Heart right ventricle (tissue), 16 donors: ENCODE measurements at regions not wholly inside any gene's neighbourhood (a gene's known extent, or its start where the extent isn't known, plus 50 kb on each side); places are given as distances from the start of the nearest gene placed in this dataset.

Experiments used
- ATAC-seq, 8 donors: fragments of 200-7000 bp; cut with Tn5 transposase; one replicate each; pipeline ENCODE4 v1.9.1; 2020; ENCODE audit warnings: mild to moderate bottlenecking in 8 of 8, moderate library complexity in 8 of 8, moderate number of reproducible peaks in 1 of 8
- DNase-seq, 2 donors: peaks; one replicate each; pipeline ENCODE4 v3.0.0-alpha.2; 2020
- H3K27ac ChIP-seq, 10 donors: fragments of 200-600 bp; sonication (generic) in 2 of 10; one replicate each; pipeline versions ENCODE4 v1.5.0 to v1.8.0; 2020 to 2022; ENCODE audit warnings: mild to moderate bottlenecking in 3 of 10
- H3K27me3 ChIP-seq, 7 donors: fragments of 200-600 bp; one replicate each; pipeline ENCODE4 v1.8.0; 2021 to 2022; ENCODE audit warnings: mild to moderate bottlenecking in 2 of 7
- H3K36me3 ChIP-seq, 9 donors: fragments of 200-600 bp; sonication (generic) in 1 of 9; one replicate each; pipeline versions ENCODE4 v1.5.0 to v1.8.0; 2020 to 2022; ENCODE audit warnings: mild to moderate bottlenecking in 2 of 9
- H3K4me1 ChIP-seq, 9 donors: fragments of 200-600 bp; sonication (generic) in 1 of 9; one replicate each; pipeline versions ENCODE4 v1.5.0 to v1.8.0; 2020 to 2022; ENCODE audit warnings: mild to moderate bottlenecking in 4 of 9
- H3K4me3 ChIP-seq, 10 donors: fragments of 200-600 bp; sonication (generic) in 2 of 10; one replicate each; pipeline versions ENCODE4 v1.5.0 to v1.8.0; 2020 to 2022; ENCODE audit warnings: mild to moderate bottlenecking in 7 of 10, moderate library complexity in 2 of 10
- H3K9me3 ChIP-seq, 11 donors: fragments of 200-600 bp in 10 of 11; sonication (generic) in 2 of 11; one replicate each; pipeline versions ENCODE4 v1.5.0 to v1.8.0; 2013 to 2022; ENCODE audit warnings: mild to moderate bottlenecking in 2 of 11, control low read depth in 1 of 11, moderate library complexity in 1 of 11
- CTCF ChIP-seq, 9 donors: fragments of 200-600 bp; sonication (generic) in 2 of 9; IDR thresholded peaks; one replicate each; pipeline versions ENCODE4 v1.5.0 to v1.8.0; 2021 to 2022; ENCODE audit warnings: antibody characterized with exemption in 9 of 9, mild to moderate bottlenecking in 5 of 9, moderate library complexity in 1 of 9
- WGBS, 2 donors: extraction: QIAGEN DNeasy Blood & Tissue Kit; methylation state at CpG; one replicate each; pipeline ENCODE4 v1.1.7; 2013; ENCODE audit warnings: inconsistent platforms in 1 of 2; 5-methylcytosine and 5-hydroxymethylcytosine counted together
- intact Hi-C, 10 donors: fragments of 100-400 bp; cut with DNase I; formaldehyde crosslinking; loops; one replicate each; pipeline versions ENCODE4 v1.11.1 to v1.14.2; 2022
- donor health status: Arrhythmogenic right ventricular cardiomyopathy.
- donor health status: ischemic (EF 13 %, LVEDD 7.1; RV severe dilation, severe dysfunction).
- donor health status: healthy with polysubstance abuse.
- donor health status: DM: no; HTN: yes; CAD: no.
- donor health status: DM: no; HTN: no; CAD: no.
- donor health status: ischemic (EF 25% LVEDD 6.9; RV normal size, moderate dysfunction).
- donor health status: ischemic (EF 25% LVEDD 5.7; RV mildly dilated, moderate dysfunction).
- donor health status: healthy.
- donor health status: DM: yes; HTN: yes; CAD: no.
- donor health status: Ischemic cardiomyopathy.
- donor health status: ischemic (EF 35%, LVEDD 5.7; RV mildly dilated, moderate dysfunction).
- donor health status: nonischemic (EF 11% LVEDD 7.7; RV severe dilation, severe dysfunction).
- donor health status: DM: yes; HTN: yes; CAD: no.
- donor health status: PGD.
- donor health status: ischemic (EF 29% LVEDD 5.4; RV normal size, mild dysfunction).
- donor health status: nonischemic (EF 23%, LVEDD 6.1; RV moderate dilation, normal function).

- H3K27ac ChIP-seq: no peak overlapping the region
- peaks cover 0 to 18% (median 0%) of the 10 kb centered on the region in 11 donors for H3K9me3 ChIP-seq
- DNase-seq (no peak), ATAC-seq (no peak)
- no peak overlapping the region for H3K4me3 ChIP-seq
- H3K4me1 ChIP-seq: no peaks in the 10 kb centered on the region
- intact Hi-C loops: no loop called here
- no peaks in the 10 kb centered on the region for H3K36me3 ChIP-seq
- no peak for TF ChIP-seq CTCF (IDR thresholded peaks at IDR 0.05)
- WGBS, 2 donors: 94 to 98% methylated on average over 1 of the region's 1 CpG
- H3K27me3 ChIP-seq: peaks cover 0 to 7% (median 0%) of the 10 kb centered on the region in 7 donors
Measured at GRCh38 chr10:62466590-62466989, 92.4 kb downstream of the ZNF365 start.

GRCh38 chr10:62467527-62467926, 93.4 kb downstream of the ZNF365 start:
- 95 to 98% methylated on average over 2 of the region's 2 CpGs for whole genome bisulfite sequencing, 2 donors
- Histone ChIP-seq H3K4me1 (no peaks in the 10 kb centered on the region), H3K27me3 (peaks cover 0 to 12% (median 0%) of the 10 kb centered on the region in 7 donors), H3K9me3 (peaks cover 0 to 18% (median 0%) of the 10 kb centered on the region in 11 donors), H3K4me3 (no peak overlapping the region), H3K27ac (no peak overlapping the region), H3K36me3 (no peaks in the 10 kb centered on the region)
- ATAC-seq (no peak), DNase-seq (no peak)
- intact Hi-C loops: no loop called here
- TF ChIP-seq CTCF (IDR thresholded peaks at IDR 0.05): no peak

GRCh38 chr10:62471711-62472110, 97.5 kb downstream of the ZNF365 start:
- 60 to 71% methylated on average over 3 of the region's 3 CpGs for WGBS, 2 donors
- TF ChIP-seq CTCF (IDR thresholded peaks at IDR 0.05): no peak
- no peaks in the 10 kb centered on the region for H3K9me3 ChIP-seq
- no peak for DNase-seq
- H3K36me3 ChIP-seq: no peaks in the 10 kb centered on the region
- H3K4me1 ChIP-seq: no peaks in the 10 kb centered on the region
- peaks cover 0 to 18% (median 0%) of the 10 kb centered on the region in 7 donors for H3K27me3 ChIP-seq
- no peak overlapping the region for H3K27ac ChIP-seq
- no peak for ATAC-seq
- intact Hi-C loops: no loop called here
- H3K4me3 ChIP-seq: no peak overlapping the region

- DNase-seq (no peak), ATAC-seq (no peak)
- no peak for TF ChIP-seq CTCF (IDR thresholded peaks at IDR 0.05)
- H3K27me3 ChIP-seq: peaks cover 0 to 18% (median 0%) of the 10 kb centered on the region in 7 donors
- H3K4me1 ChIP-seq: no peaks in the 10 kb centered on the region
- H3K27ac ChIP-seq: no peak overlapping the region
- no peak overlapping the region for H3K4me3 ChIP-seq
- intact Hi-C loops: no loop called here
- H3K9me3 ChIP-seq: peaks cover 0 to 7% (median 0%) of the 10 kb centered on the region in 11 donors
- WGBS, 2 donors: 72 to 77% methylated on average over 4 of the region's 4 CpGs
- no peaks in the 10 kb centered on the region for H3K36me3 ChIP-seq
Measured at GRCh38 chr10:62473241-62473640, 99.1 kb downstream of the ZNF365 start.
